ENCODE measurements at regions not wholly inside any gene's neighbourhood (a gene's known extent, or its start where the extent isn't known, plus 50 kb on each side); places are given as distances from the start of the nearest gene placed in this dataset.
"Not testable (repeated sequence)": the region's sequence is repeated elsewhere in the genome, so short reads cannot be mapped to it uniquely, and the experiment has no call there.

- peaks cover 7% of the 10 kb centered on the region for H3K4me1 Mint-ChIP-seq (ENCODE audit: low read depth)
- intact Hi-C loops (cut with micrococcal nuclease): no loop called here
- TF ChIP-seq CTCF (IDR thresholded peaks at IDR 0.05): no peak
- CTCF ChIA-PET: interaction anchor here (1.3 to 1.4 kb wide), 2 partner anchors 8 to 161 kb away, joined by 3 read pairs; no protein-coding TSS in a partner anchor
- H3K27me3 Mint-ChIP-seq: no peaks in the 10 kb centered on the region
- H3K36me3 Mint-ChIP-seq (ENCODE audit: low read depth): no peaks in the 10 kb centered on the region
- no peak for DNase-seq
- no peaks in the 10 kb centered on the region for H3K9me3 Mint-ChIP-seq
- H3K27ac Mint-ChIP-seq: no peak overlapping the region
- POLR2A ChIA-PET: no interaction called here
- H3K4me3 Mint-ChIP-seq: no peak overlapping the region
- no peak for ATAC-seq
Measured at GRCh38 chr9:6109571-6109970, 94.1 kb upstream of the RANBP6 start.

GRCh38 chr9:6106711-6107339 lies 91.4 kb upstream of the RANBP6 start:
- Mint-ChIP-seq H3K27ac (no peak overlapping the region), H3K27me3 (no peaks in the 10 kb centered on the region), H3K9me3 (no peaks in the 10 kb centered on the region), H3K36me3 (ENCODE audit: low read depth) (no peaks in the 10 kb centered on the region), H3K4me1 (ENCODE audit: low read depth) (peaks cover 7% of the 10 kb centered on the region), H3K4me3 (no peak overlapping the region)
- DNase-seq (no peak), ATAC-seq (no peak)
- intact Hi-C loops (cut with micrococcal nuclease): no loop called here
- ChIA-PET CTCF (interaction anchor here (0.9 to 1.5 kb wide), 3 partner anchors 21 to 221 kb away, joined by 4 to 8 read pairs (median 5); no protein-coding TSS in a partner anchor), POLR2A (no interaction called here)
- TF ChIP-seq CTCF (IDR thresholded peaks at IDR 0.05): no peak

DNA sequence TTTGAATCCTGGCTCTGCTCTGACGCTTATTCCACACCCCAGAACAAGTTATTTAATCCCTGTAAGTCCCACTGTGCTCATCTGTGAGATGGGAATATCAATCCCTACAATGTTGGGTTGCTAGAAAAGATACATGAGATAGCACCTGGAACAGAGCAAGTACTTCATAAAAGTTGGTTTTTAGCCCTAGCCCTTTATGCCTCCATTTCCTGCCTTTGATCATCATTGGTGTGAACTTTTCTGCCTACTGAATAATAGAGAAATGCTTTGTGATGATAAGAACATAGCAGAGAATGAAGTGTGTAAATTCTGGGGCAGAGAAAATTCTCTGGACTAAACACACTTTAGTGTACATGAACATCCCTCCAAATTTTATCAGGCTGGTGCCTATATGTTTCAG lies 90.3 kb upstream of the RANBP6 start:
- no peak for TF ChIP-seq CTCF (IDR thresholded peaks at IDR 0.05)
- CTCF ChIA-PET: interaction anchor here (1.4 kb wide), 1 partner anchor 220 kb away, joined by 5 read pairs; no protein-coding TSS in a partner anchor
- H3K36me3 Mint-ChIP-seq (ENCODE audit: low read depth): no peaks in the 10 kb centered on the region
- POLR2A ChIA-PET: no interaction called here
- peaks cover 7% of the 10 kb centered on the region for H3K4me1 Mint-ChIP-seq (ENCODE audit: low read depth)
- ATAC-seq: no peak
- no peak overlapping the region for H3K27ac Mint-ChIP-seq
- no peak overlapping the region for H3K4me3 Mint-ChIP-seq
- intact Hi-C loops (cut with micrococcal nuclease): no loop called here
- no peaks in the 10 kb centered on the region for H3K9me3 Mint-ChIP-seq
- no peaks in the 10 kb centered on the region for H3K27me3 Mint-ChIP-seq
- DNase-seq: no peak

- H3K4me1 Mint-ChIP-seq (ENCODE audit: low read depth); H3K27me3 Mint-ChIP-seq; H3K4me3 Mint-ChIP-seq; ATAC-seq; H3K9me3 Mint-ChIP-seq; intact Hi-C loops (cut with micrococcal nuclease); H3K36me3 Mint-ChIP-seq (ENCODE audit: low read depth); CTCF ChIA-PET; H3K27ac Mint-ChIP-seq; POLR2A ChIA-PET; DNase-seq: not testable (repeated sequence)
Measured at GRCh38 chr9:6104406-6104805, 89.0 kb upstream of the RANBP6 start.

DNA sequence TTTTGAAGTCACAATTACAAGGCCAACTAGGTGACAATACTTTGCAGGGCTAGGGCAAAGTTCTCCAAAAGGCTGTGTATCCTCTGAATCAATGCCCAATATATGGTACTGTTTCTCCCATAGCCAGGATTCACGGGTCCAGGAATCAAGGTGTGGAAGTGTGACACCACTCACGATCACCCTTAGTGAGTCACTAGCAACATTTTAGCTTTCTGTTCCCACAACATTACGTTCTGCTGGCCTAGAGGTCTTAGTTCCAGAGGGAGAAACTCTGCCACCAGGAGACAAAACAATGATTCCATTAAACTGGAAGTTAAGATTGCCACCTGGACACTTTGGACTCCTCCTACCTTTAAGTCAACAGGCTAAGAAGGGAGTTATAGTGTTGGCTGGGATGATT lies 88.5 kb upstream of the RANBP6 start:
- CTCF ChIA-PET; H3K27ac Mint-ChIP-seq; H3K27me3 Mint-ChIP-seq; ATAC-seq; H3K4me1 Mint-ChIP-seq (ENCODE audit: low read depth); H3K36me3 Mint-ChIP-seq (ENCODE audit: low read depth); POLR2A ChIA-PET; H3K4me3 Mint-ChIP-seq; DNase-seq; H3K9me3 Mint-ChIP-seq; intact Hi-C loops (cut with micrococcal nuclease): not testable (repeated sequence)

- H3K4me3 Mint-ChIP-seq; H3K9me3 Mint-ChIP-seq; H3K36me3 Mint-ChIP-seq (ENCODE audit: low read depth); DNase-seq; CTCF ChIA-PET; H3K4me1 Mint-ChIP-seq (ENCODE audit: low read depth); intact Hi-C loops (cut with micrococcal nuclease); ATAC-seq; H3K27me3 Mint-ChIP-seq; POLR2A ChIA-PET; H3K27ac Mint-ChIP-seq: not testable (repeated sequence)
Measured at GRCh38 chr9:6102336-6102987, 87.0 kb upstream of the RANBP6 start.

GRCh38 chr9:6101725-6102124 lies 86.3 kb upstream of the RANBP6 start:
- intact Hi-C loops (cut with micrococcal nuclease); H3K4me3 Mint-ChIP-seq; H3K9me3 Mint-ChIP-seq; H3K4me1 Mint-ChIP-seq (ENCODE audit: low read depth); ATAC-seq; H3K27ac Mint-ChIP-seq; DNase-seq; H3K27me3 Mint-ChIP-seq; H3K36me3 Mint-ChIP-seq (ENCODE audit: low read depth); POLR2A ChIA-PET: not testable (repeated sequence)
- CTCF ChIA-PET: interaction anchor here (1.1 kb wide), 1 partner anchor 47 kb away, joined by 3 read pairs; no protein-coding TSS in a partner anchor

GRCh38 chr9:6099346-6099745 lies 83.9 kb upstream of the RANBP6 start:
- H3K27me3 Mint-ChIP-seq; H3K4me3 Mint-ChIP-seq; H3K9me3 Mint-ChIP-seq; DNase-seq; H3K36me3 Mint-ChIP-seq (ENCODE audit: low read depth); intact Hi-C loops (cut with micrococcal nuclease); H3K27ac Mint-ChIP-seq; H3K4me1 Mint-ChIP-seq (ENCODE audit: low read depth); ATAC-seq; POLR2A ChIA-PET: not testable (repeated sequence)
- CTCF ChIA-PET: interaction anchor here (1.0 kb wide), 1 partner anchor 45 kb away, joined by 5 read pairs; no protein-coding TSS in a partner anchor
